ENCODE measurements at regions not wholly inside any gene's neighbourhood (a gene's known extent, or its start where the extent isn't known, plus 50 kb on each side); places are given as distances from the start of the nearest gene placed in this dataset.

- TF ChIP-seq CTCF (conservative IDR thresholded peaks at IDR 0.05; ENCODE audit: low read depth, low read length) (no peak), EZH2 (IDR thresholded peaks at IDR 0.05; ENCODE audit: borderline replicate concordance, low read depth, low read length, poor library complexity, severe bottlenecking) (no peak)
These were observed 147.6 kb downstream of the KCTD12 start for GRCh38 chr13:76738616-76739015.

All from A673 (cell line).